GM13977 (cell line): ENCODE measurements at regions not wholly inside any gene's neighbourhood (a gene's known extent, or its start where the extent isn't known, plus 50 kb on each side); places are given as distances from the start of the nearest gene placed in this dataset.

ENCODE experiments used
- DNase-seq: peaks from one replicate; pipeline ENCODE4 v3.0.0; 2012; ENCODE audit warnings: low spot score
- CTCF ChIP-seq: IDR thresholded peaks from 2 replicates; pipeline ENCODE4 v1.5.1; 2012; ENCODE audit warnings: mild to moderate bottlenecking, control low read depth; ENCODE audit not compliant: insufficient read depth; ENCODE audit errors: extremely low read depth, missing control alignments
- in situ Hi-C: fragments of 300-500 bp; cut with MboI; formaldehyde crosslinking; loops from one replicate; pipeline ENCODE4 v1.12.0; 2022; ENCODE audit warnings: low sequenced_read_pairs, low pct_unique_long_range_greater_than_20kb, mixed read lengths, inconsistent platforms; ENCODE audit not compliant: unreplicated experiment

DNA sequence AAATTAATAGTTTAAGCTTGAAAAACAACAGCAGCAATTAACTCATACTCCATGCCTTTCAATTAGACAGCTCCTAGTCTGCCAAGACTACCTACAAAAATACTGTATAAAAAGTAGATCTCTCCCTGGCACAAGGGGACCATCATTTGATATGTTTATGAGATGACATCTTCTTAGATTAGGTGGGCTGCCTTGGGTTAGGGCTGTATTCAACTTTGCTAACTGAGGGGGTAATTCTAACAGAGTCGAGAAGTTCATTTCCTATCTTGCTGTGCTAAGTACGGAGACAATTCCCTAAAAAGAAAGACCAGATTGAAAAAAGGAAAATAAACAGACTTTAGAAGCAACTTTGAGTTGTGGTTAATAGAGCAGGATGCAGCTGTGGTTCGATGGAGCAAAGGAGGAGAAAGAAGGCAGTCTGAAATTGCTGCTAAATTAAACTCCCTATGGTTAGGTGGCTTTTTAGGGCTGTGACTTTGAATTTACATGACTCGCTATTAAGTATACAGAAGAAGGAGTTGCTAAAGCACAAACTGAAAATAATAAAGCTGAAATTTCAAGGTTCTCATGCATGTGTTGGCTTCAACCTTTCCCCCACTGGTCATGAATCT lies 75.4 kb downstream of the CDC7 start:
- in situ Hi-C loops, result no loop called here
- no peak for DNase-seq
- no peak for TF ChIP-seq CTCF

GRCh38 chr1:91578320-91579109 lies 77.9 kb downstream of the CDC7 start:
- no peak for DNase-seq
- in situ Hi-C loops, result no loop called here
- TF ChIP-seq CTCF, result no peak

DNA sequence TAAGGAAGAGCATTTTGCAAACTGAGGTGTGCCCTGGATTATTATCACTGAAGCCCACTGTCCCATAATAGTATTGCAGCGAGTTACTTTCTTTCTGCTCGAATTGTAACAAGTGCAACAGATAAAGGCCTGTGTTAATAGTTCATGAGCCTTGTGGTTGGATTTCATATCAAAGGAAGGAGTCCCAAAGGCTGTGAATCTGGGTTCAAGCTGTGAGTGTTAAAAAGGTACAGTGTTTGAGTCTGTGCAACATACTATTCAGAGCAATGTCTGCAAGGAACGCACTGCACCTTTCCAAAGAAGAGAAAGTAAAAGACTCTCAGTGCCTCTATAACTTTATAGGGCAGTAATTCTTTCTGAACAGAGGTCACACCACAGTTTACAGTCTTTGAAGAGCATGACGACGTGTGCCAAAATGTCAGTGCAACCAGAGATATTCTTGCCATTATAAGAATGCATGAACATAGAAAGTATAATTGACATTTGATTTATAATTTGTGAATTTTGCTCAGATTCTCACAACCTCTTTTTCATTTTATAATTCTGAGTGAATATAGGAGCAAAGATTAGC lies 79.1 kb downstream of the CDC7 start:
- DNase-seq, result no peak
- TF ChIP-seq CTCF, result no peak
- in situ Hi-C loops, result no loop called here

DNA sequence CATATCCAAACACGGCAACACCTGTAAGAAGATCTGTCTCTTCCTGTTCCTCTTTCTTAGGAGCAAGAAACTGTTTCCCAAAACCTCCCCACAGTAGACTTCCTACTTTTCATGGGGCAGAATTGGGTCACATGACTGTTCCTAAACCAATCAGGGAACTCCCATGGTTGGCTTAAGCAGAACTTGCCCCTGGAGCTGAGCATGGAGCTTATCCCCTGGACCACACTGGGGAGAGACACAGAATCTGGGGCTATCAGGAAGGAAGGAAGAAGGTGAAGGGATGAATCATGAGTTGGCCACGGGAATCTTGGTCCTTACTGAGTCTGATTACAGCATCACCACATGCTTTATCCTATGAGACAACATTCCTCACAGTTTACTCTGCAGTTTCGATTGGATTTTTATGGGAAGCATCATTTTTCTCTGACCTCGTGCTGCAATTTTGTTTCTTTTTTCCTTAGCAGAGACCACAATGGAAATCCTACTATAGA lies 81.8 kb downstream of the CDC7 start:
- in situ Hi-C loops, result no loop called here
- TF ChIP-seq CTCF, result no peak
- no peak for DNase-seq

GRCh38 chr1:91583326-91583755 lies 82.7 kb downstream of the CDC7 start:
- no peak for TF ChIP-seq CTCF
- in situ Hi-C loops, result no loop called here
- DNase-seq, result no peak

DNA sequence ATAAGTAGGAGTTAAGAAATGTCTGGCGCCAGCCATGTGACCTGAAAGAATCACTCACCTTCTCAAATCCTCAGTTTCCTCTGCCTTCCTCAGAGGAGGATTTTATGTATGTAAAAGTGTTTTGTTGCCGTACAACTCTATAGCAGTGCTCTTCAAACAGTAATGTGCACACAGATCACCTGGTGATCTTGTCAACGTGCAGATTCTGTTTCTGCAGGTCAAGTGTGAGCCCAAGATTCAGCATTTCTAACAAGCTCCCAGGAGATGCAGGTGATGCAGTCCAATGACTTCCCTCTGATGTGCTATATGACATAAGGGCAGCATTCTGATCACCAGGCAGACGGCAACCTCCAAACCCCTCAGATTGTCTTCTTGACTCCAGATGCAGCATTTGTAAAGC lies 83.7 kb downstream of the CDC7 start:
- in situ Hi-C loops, result no loop called here
- no peak for DNase-seq
- no peak for TF ChIP-seq CTCF
